Liver (tissue), 8 donors: ENCODE measurements at regions not wholly inside any gene's neighbourhood (a gene's known extent, or its start where the extent isn't known, plus 50 kb on each side); places are given as distances from the start of the nearest gene placed in this dataset.

ENCODE experiments used
- DNase-seq: peaks from one replicate; pipeline ENCODE4 v3.0.0-alpha.2; 2017; ENCODE audit warnings: low spot score
- H3K27ac ChIP-seq, 2 donors: one replicate each; pipeline ENCODE4 v1.7.0; 2013; ENCODE audit warnings: inconsistent platforms in 2 of 2, low read length in 2 of 2, control low read depth in 1 of 2, low read depth in 1 of 2, mild to moderate bottlenecking in 1 of 2
- H3K27me3 ChIP-seq, 4 donors: one replicate each; pipeline versions ENCODE4 v1.6.1 to v1.7.0; 2013; ENCODE audit warnings: low read length in 3 of 4, inconsistent platforms in 1 of 4, mild to moderate bottlenecking in 1 of 4, moderate library complexity in 1 of 4; ENCODE audit not compliant: control insufficient read depth in 4 of 4, insufficient read depth in 4 of 4
- H3K36me3 ChIP-seq, 4 donors: one replicate each; pipeline versions ENCODE4 v1.6.1 to v1.7.0; 2013; ENCODE audit warnings: low read length in 3 of 4, mild to moderate bottlenecking in 3 of 4, low read depth in 1 of 4, moderate library complexity in 1 of 4; ENCODE audit not compliant: control insufficient read depth in 4 of 4, insufficient read depth in 3 of 4
- H3K4me1 ChIP-seq, 4 donors: one replicate each; pipeline versions ENCODE4 v1.6.1 to v1.7.0; 2013; ENCODE audit warnings: low read length in 3 of 4, mild to moderate bottlenecking in 3 of 4, moderate library complexity in 1 of 4; ENCODE audit not compliant: control insufficient read depth in 4 of 4, insufficient read depth in 4 of 4
- H3K4me3 ChIP-seq, 3 donors: one replicate each; pipeline versions ENCODE4 v1.6.1 to v1.7.0; 2013; ENCODE audit warnings: low read length in 3 of 3, control low read depth in 1 of 3, low read depth in 1 of 3, mild to moderate bottlenecking in 1 of 3
- H3K9ac ChIP-seq, 2 donors: one replicate each; pipeline ENCODE4 v1.7.0; 2013; ENCODE audit warnings: low read length in 2 of 2, mild to moderate bottlenecking in 2 of 2, moderate library complexity in 2 of 2, control low read depth in 1 of 2, low read depth in 1 of 2
- H3K9me3 ChIP-seq, 4 donors: one replicate each; pipeline versions ENCODE4 v1.6.1 to v1.7.0; 2013; ENCODE audit warnings: low read length in 3 of 4; ENCODE audit not compliant: control insufficient read depth in 4 of 4
- ATF3 ChIP-seq: IDR thresholded peaks from 2 replicates; pipeline ENCODE4 v1.6.1; 2016; ENCODE audit warnings: antibody characterized with exemption
- CTCF ChIP-seq: fragments of 150-350 bp; IDR thresholded peaks from 2 replicates; pipeline ENCODE4 v1.5.1; 2017; ENCODE audit warnings: improper control_type of control experiment, low read depth, low read length; ENCODE audit not compliant: missing input control
- EGR1 ChIP-seq, 2 donors: IDR thresholded peaks; 2 replicates each; pipeline ENCODE4 v1.6.1; 2016 to 2018; ENCODE audit warnings: antibody characterized with exemption in 2 of 2, low read depth in 2 of 2
- FOXA1 ChIP-seq: IDR thresholded peaks from 2 replicates; pipeline ENCODE4 v1.6.1; 2016; ENCODE audit warnings: antibody characterized with exemption
- FOXA2 ChIP-seq: IDR thresholded peaks from 2 replicates; pipeline ENCODE4 v1.6.1; 2016; ENCODE audit warnings: antibody characterized with exemption
- GABPA ChIP-seq, 2 donors: IDR thresholded peaks in 1 of 2; conservative IDR thresholded peaks in 1 of 2; 2 replicates each; pipeline ENCODE4 v1.6.1; 2016; ENCODE audit warnings: antibody characterized with exemption in 2 of 2, mild to moderate bottlenecking in 1 of 2, moderate library complexity in 1 of 2
- HNF4G ChIP-seq: IDR thresholded peaks from 2 replicates; pipeline ENCODE4 v1.6.1; 2016; ENCODE audit warnings: antibody characterized with exemption
- JUND ChIP-seq, 2 donors: IDR thresholded peaks; 2 replicates each; pipeline ENCODE4 v1.6.1; 2016; ENCODE audit warnings: antibody characterized with exemption in 2 of 2
- NR2F2 ChIP-seq: IDR thresholded peaks from 2 replicates; pipeline ENCODE4 v1.6.1; 2016; ENCODE audit warnings: antibody characterized with exemption
- RAD21 ChIP-seq, 2 donors: IDR thresholded peaks; 2 replicates each; pipeline ENCODE4 v1.6.1; 2016; ENCODE audit warnings: antibody characterized with exemption in 2 of 2, mild to moderate bottlenecking in 2 of 2
- RXRA ChIP-seq, 2 donors: IDR thresholded peaks; 2 replicates each; pipeline ENCODE4 v1.6.1; 2017 to 2018; ENCODE audit warnings: antibody characterized with exemption in 2 of 2, mild to moderate bottlenecking in 1 of 2
- SP1 ChIP-seq: IDR thresholded peaks from 2 replicates; pipeline ENCODE4 v1.6.1; 2018; ENCODE audit warnings: antibody characterized with exemption, mild to moderate bottlenecking
- TAF1 ChIP-seq: conservative IDR thresholded peaks from 2 replicates; pipeline ENCODE4 v1.6.1; 2016; ENCODE audit warnings: antibody characterized with exemption, mild to moderate bottlenecking
- YY1 ChIP-seq: IDR thresholded peaks from 2 replicates; pipeline ENCODE4 v1.6.1; 2016; ENCODE audit warnings: antibody characterized with exemption, mild to moderate bottlenecking
- ZBTB33 ChIP-seq: IDR thresholded peaks from 2 replicates; pipeline ENCODE4 v1.6.1; 2016; ENCODE audit warnings: antibody characterized with exemption
- WGBS: extraction: QIAGEN DNeasy Blood & Tissue Kit; methylation state at CpG from one replicate; pipeline ENCODE4 v1.1.7; 2013; 5-methylcytosine and 5-hydroxymethylcytosine counted together
- TF ChIP-seq, protein P1 (sequence below): IDR thresholded peaks from 2 replicates; pipeline ENCODE4 v1.6.1; 2016; ENCODE audit warnings: antibody characterized with exemption, mild to moderate bottlenecking
- TF ChIP-seq, protein P2 (sequence below): IDR thresholded peaks from 2 replicates; pipeline ENCODE4 v1.6.1; 2016; ENCODE audit warnings: antibody characterized with exemption
- donor health status: healthy.
- donor health status: healthy.
- donor health status: healthy.
- donor health status: healthy.
- donor health status: healthy.

GRCh38 chr4:35520059-35520458, 724.3 kb downstream of the ARAP2 start:
- H3K27me3 ChIP-seq = no peaks in the 10 kb centered on the region
- TF ChIP-seq ATF3 = no peak
- TF ChIP-seq FOXA1 = no peak
- no peak for TF ChIP-seq NR2F2
- TF ChIP-seq HNF4G = no peak
- TF ChIP-seq FOXA2 = no peak
- no peak for TF ChIP-seq RXRA (IDR thresholded peaks at IDR 0.05)
- no peak for TF ChIP-seq ZBTB33
- TF ChIP-seq, protein P1, sequence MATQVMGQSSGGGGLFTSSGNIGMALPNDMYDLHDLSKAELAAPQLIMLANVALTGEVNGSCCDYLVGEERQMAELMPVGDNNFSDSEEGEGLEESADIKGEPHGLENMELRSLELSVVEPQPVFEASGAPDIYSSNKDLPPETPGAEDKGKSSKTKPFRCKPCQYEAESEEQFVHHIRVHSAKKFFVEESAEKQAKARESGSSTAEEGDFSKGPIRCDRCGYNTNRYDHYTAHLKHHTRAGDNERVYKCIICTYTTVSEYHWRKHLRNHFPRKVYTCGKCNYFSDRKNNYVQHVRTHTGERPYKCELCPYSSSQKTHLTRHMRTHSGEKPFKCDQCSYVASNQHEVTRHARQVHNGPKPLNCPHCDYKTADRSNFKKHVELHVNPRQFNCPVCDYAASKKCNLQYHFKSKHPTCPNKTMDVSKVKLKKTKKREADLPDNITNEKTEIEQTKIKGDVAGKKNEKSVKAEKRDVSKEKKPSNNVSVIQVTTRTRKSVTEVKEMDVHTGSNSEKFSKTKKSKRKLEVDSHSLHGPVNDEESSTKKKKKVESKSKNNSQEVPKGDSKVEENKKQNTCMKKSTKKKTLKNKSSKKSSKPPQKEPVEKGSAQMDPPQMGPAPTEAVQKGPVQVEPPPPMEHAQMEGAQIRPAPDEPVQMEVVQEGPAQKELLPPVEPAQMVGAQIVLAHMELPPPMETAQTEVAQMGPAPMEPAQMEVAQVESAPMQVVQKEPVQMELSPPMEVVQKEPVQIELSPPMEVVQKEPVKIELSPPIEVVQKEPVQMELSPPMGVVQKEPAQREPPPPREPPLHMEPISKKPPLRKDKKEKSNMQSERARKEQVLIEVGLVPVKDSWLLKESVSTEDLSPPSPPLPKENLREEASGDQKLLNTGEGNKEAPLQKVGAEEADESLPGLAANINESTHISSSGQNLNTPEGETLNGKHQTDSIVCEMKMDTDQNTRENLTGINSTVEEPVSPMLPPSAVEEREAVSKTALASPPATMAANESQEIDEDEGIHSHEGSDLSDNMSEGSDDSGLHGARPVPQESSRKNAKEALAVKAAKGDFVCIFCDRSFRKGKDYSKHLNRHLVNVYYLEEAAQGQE = no peak
- no peak for TF ChIP-seq GABPA (IDR thresholded peaks at IDR 0.05 in 1 of 2, conservative IDR thresholded peaks at IDR 0.05 in 1 of 2)
- no peak for TF ChIP-seq EGR1 (IDR thresholded peaks at IDR 0.05; ENCODE audit: low read depth in 2 of 2)
- TF ChIP-seq, protein P2, sequence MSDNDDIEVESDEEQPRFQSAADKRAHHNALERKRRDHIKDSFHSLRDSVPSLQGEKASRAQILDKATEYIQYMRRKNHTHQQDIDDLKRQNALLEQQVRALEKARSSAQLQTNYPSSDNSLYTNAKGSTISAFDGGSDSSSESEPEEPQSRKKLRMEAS = no peak
- no peak for TF ChIP-seq TAF1
- TF ChIP-seq SP1 = no peak
- no peak for TF ChIP-seq JUND (IDR thresholded peaks at IDR 0.05)
- TF ChIP-seq RAD21 (IDR thresholded peaks at IDR 0.05) = no peak
- TF ChIP-seq YY1 = no peak
- no peak overlapping the region for H3K4me3 ChIP-seq
- no peak overlapping the region for H3K27ac ChIP-seq
- H3K36me3 ChIP-seq = no peaks in the 10 kb centered on the region
- no peaks in the 10 kb centered on the region for H3K4me1 ChIP-seq
- 10% methylated on average over 1 of the region's 1 CpG for WGBS
- no peak overlapping the region for H3K9ac ChIP-seq
- peaks cover 0 to 3% (median 0%) of the 10 kb centered on the region in 4 donors for H3K9me3 ChIP-seq
- no peak for DNase-seq

- no peaks in the 10 kb centered on the region for H3K4me1 ChIP-seq
- no peak for DNase-seq
These were observed 722.6 kb downstream of the ARAP2 start for GRCh38 chr4:35521682-35522081.

More at GRCh38 chr4:35521682-35522081, 722.6 kb downstream of the ARAP2 start:
- Histone ChIP-seq H3K27me3 (peaks cover 0 to 3% (median 0%) of the 10 kb centered on the region in 4 donors), H3K27ac (no peak overlapping the region), H3K4me3 (no peak overlapping the region), H3K9ac (no peak overlapping the region), H3K9me3 (peaks cover 0 to 3% (median 1%) of the 10 kb centered on the region in 4 donors), H3K36me3 (no peaks in the 10 kb centered on the region)
- no peak for TF ChIP-seq CTCF
- no peak for TF ChIP-seq TAF1
- no peak for TF ChIP-seq RAD21 (IDR thresholded peaks at IDR 0.05)
- TF ChIP-seq NR2F2 = no peak
- TF ChIP-seq, protein P2 = no peak
- WGBS = 29% methylated on average over 1 of the region's 1 CpG
